K562 (cell line): ENCODE measurements at regions not wholly inside any gene's neighbourhood (a gene's known extent, or its start where the extent isn't known, plus 50 kb on each side); places are given as distances from the start of the nearest gene placed in this dataset.
A peak's percentile ranks its signal among the peaks of the same experiment; 100 is the strongest.

Experiments used
- ATAC-seq: fragments of 200-7000 bp; cut with Tn5 transposase; 3 replicates; pipeline ENCODE4 v1.9.1; 2020; ENCODE audit warnings: moderate library complexity
- BruUV-seq: library from RNA; stranded (reverse); fragments of 400-500 nt; replicated peaks from 2 replicates; lab custom pipeline; 2021; lab: Mats Ljungman, UMichigan
- CTCF ChIA-PET: fragments of 300-600 bp; formaldehyde crosslinking; extraction: SDS; loops from one replicate; lab custom pipeline; 2021; ENCODE audit warnings: low intra/inter-chr PET ratio; lab: Yijun Ruan, JAX
- POLR2A ChIA-PET: fragments of 300-600, 350-650 bp; sonication (Branson Sonifier 250); formaldehyde crosslinking; extraction: SDS; loops from one replicate; lab custom pipeline; 2021; ENCODE audit warnings: antibody characterized with exemption, inconsistent platforms; lab: Yijun Ruan, JAX
- DNase-seq, 4 experiments: peaks; one replicate each; pipeline versions ENCODE4 v3.0.0 to v3.0.0-alpha.2; 2011 to 2018; ENCODE audit warnings: low spot score in 3 of 4, mixed read lengths in 3 of 4; ENCODE audit errors: extremely low read depth in 1 of 4
- FAIRE-seq: peaks from 2 replicates; lab custom pipeline; 2011; peaks lifted over from hg19 to GRCh38; lab: Jason Lieb, UNC
- H2AFZ ChIP-seq: 2 replicates; pipeline ENCODE4 v1.6.0; 2011; ENCODE audit warnings: low read depth, low read length, control low read depth, inconsistent platforms
- H3K27ac ChIP-seq: fragments of 200-600 bp; 3 replicates; pipeline ENCODE4 v1.8.0; 2011; ENCODE audit warnings: low read depth, mild to moderate bottlenecking, control low read depth, inconsistent platforms, low read length, moderate library complexity, mixed read lengths; ENCODE audit errors: extremely low read depth
- H3K27me3 ChIP-seq, 2 experiments: fragments of 300-600 bp in 1 of 2; 2 replicates in 1 of 2; 3 replicates in 1 of 2; pipeline versions ENCODE4 v1.6.0 to v1.8.0; 2011; ENCODE audit warnings: inconsistent platforms in 2 of 2, low read length in 2 of 2, mild to moderate bottlenecking in 1 of 2, mixed read lengths in 1 of 2, moderate library complexity in 1 of 2; ENCODE audit not compliant: control insufficient read depth in 2 of 2, insufficient read depth in 2 of 2
- H3K36me3 ChIP-seq: fragments of 300-600 bp; 3 replicates; pipeline ENCODE4 v1.8.0; 2011; ENCODE audit warnings: mild to moderate bottlenecking, low read length, inconsistent platforms; ENCODE audit not compliant: control insufficient read depth, insufficient read depth
- H3K4me1 ChIP-seq, 2 experiments: fragments of 200-600 bp in 1 of 2; replicated peaks in 1 of 2; 2 replicates in 1 of 2; 3 replicates in 1 of 2; pipeline versions ENCODE4 v1.5.1 to v1.8.0; 2011; ENCODE audit warnings: inconsistent platforms in 2 of 2, low read length in 2 of 2, mild to moderate bottlenecking in 1 of 2, mixed read lengths in 1 of 2, moderate library complexity in 1 of 2; ENCODE audit not compliant: control insufficient read depth in 2 of 2, insufficient read depth in 2 of 2
- H3K4me2 ChIP-seq: 2 replicates; pipeline ENCODE4 v1.6.1; 2011; ENCODE audit warnings: low read length, control low read depth, inconsistent platforms, mixed read lengths; ENCODE audit not compliant: insufficient read depth
- H3K4me3 ChIP-seq: fragments of 200-600 bp; sonication (generic), shearing (Covaris generic); 2 replicates; pipeline ENCODE4 v1.5.1; 2016; ENCODE audit warnings: control low read depth, inconsistent platforms
- H3K79me2 ChIP-seq: fragments of 200-600 bp; 3 replicates; pipeline ENCODE4 v1.8.0; 2011; ENCODE audit warnings: low read length, inconsistent platforms; ENCODE audit not compliant: control insufficient read depth, insufficient read depth
- H3K9ac ChIP-seq, 2 experiments: 2 replicates each; pipeline versions ENCODE4 v1.6.0 to v1.6.1; 2011; ENCODE audit warnings: low read depth in 2 of 2, low read length in 2 of 2, control low read depth in 1 of 2, inconsistent platforms in 1 of 2, mild to moderate bottlenecking in 1 of 2, mixed read lengths in 1 of 2; ENCODE audit not compliant: insufficient read depth in 1 of 2
- H3K9me1 ChIP-seq: one replicate; pipeline ENCODE4 v1.6.0; 2011; ENCODE audit warnings: inconsistent platforms, mild to moderate bottlenecking, low read length, moderate library complexity; ENCODE audit not compliant: control insufficient read depth, insufficient read depth
- H3K9me3 ChIP-seq: replicated peaks from 2 replicates; pipeline ENCODE4 v1.5.1; 2011; ENCODE audit warnings: low read depth, low read length, inconsistent platforms; ENCODE audit not compliant: control insufficient read depth, insufficient read depth
- H4K20me1 ChIP-seq: replicated peaks from 2 replicates; pipeline ENCODE4 v1.6.1; 2011; ENCODE audit warnings: low read length, inconsistent platforms, mixed read lengths; ENCODE audit not compliant: control insufficient read depth, insufficient read depth
- STAT5B ChIP-seq: fragments of 250-450 bp; sonication (Bioruptor Pico); IDR thresholded peaks from 2 replicates; pipeline ENCODE4 v1.8.0; 2021; ENCODE audit warnings: mild to moderate bottlenecking, inconsistent platforms
- ZNF444 ChIP-seq: fragments of 250-450 bp; sonication (Bioruptor Pico); IDR thresholded peaks from 2 replicates; pipeline ENCODE4 v1.4.0; 2020; ENCODE audit warnings: mild to moderate bottlenecking, moderate library complexity
- WGBS: fragments of 100-300 bp; shearing (Covaris generic); methylation state at CpG from one replicate; pipeline ENCODE4 v1.1.6; 2016; ENCODE audit warnings: low coverage, mixed read lengths; ENCODE audit not compliant: insufficient coverage; ENCODE audit errors: missing lambda C conversion rate; 5-methylcytosine and 5-hydroxymethylcytosine counted together
- in situ Hi-C: fragments of 300-500 bp; cut with MboI; formaldehyde crosslinking; loops from 4 replicates; pipeline ENCODE4 v1.15.0; 2018; ENCODE audit warnings: inconsistent platforms, mixed read lengths
- intact Hi-C: fragments of 100-400 bp; cut with micrococcal nuclease; formaldehyde crosslinking; loops from 2 replicates; pipeline ENCODE4 v1.14.2; 2022
- TF ChIP-seq, protein P1 (sequence below): fragments of 450-650 bp; IDR thresholded peaks from 2 replicates; pipeline ENCODE4 v1.6.1; 2016; ENCODE audit warnings: missing biosample characterization, missing genetic modification characterization
- TF ChIP-seq, protein P2 (sequence below): fragments of 450-650 bp; IDR thresholded peaks from 2 replicates; pipeline ENCODE4 v1.6.1; 2016

DNA sequence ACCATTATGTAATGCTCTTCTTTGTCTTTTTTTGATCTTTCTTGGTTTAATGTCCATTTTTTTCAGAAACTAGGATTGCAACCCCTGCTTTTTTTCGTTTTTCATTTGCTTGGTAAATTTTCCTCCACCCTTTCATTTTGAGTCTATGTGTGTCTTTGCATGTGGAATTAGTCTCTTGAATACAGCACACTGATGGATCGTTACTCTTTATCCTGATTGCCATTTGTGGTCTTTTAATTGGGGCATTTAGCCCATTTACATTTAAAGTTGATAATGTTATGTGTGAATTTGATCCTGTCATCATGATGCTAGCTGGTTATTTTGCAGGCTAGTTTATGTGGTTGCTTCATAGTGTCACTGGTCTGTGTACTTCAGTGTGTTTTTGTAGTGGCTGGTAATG, 75.6 kb upstream of the ETV3 start:
- ChIA-PET POLR2A (interaction anchor here (0.8 kb wide), 1 partner anchor 10 kb away, joined by 3 read pairs; no protein-coding TSS in a partner anchor), CTCF (no interaction called here)
- in situ Hi-C loops, result no loop called here
- intact Hi-C loops, result no loop called here
- no peaks in the 10 kb centered on the region for H3K9me3 ChIP-seq
- no peak overlapping the region for H3K4me3 ChIP-seq
- 0% methylated on average over 2 of the region's 2 CpGs for WGBS
- no peaks in the 10 kb centered on the region for H3K36me3 ChIP-seq
- no peaks in the 10 kb centered on the region for H4K20me1 ChIP-seq
- H3K4me1 ChIP-seq, result peaks cover 0 to 8% of the 10 kb centered on the region in 2 experiments; a peak in 2 of 5 replicates
- DNase-seq (no peak), ATAC-seq (no peak), FAIRE-seq (no peak)
- H3K27ac ChIP-seq, result no peak overlapping the region
- peaks cover 0 to 7% of the 10 kb centered on the region in 2 experiments; a peak in 3 of 5 replicates for H3K27me3 ChIP-seq
- H3K9me1 ChIP-seq, result no peaks in the 10 kb centered on the region
- H3K9ac ChIP-seq, result no peak overlapping the region
- TF ChIP-seq, protein P1, sequence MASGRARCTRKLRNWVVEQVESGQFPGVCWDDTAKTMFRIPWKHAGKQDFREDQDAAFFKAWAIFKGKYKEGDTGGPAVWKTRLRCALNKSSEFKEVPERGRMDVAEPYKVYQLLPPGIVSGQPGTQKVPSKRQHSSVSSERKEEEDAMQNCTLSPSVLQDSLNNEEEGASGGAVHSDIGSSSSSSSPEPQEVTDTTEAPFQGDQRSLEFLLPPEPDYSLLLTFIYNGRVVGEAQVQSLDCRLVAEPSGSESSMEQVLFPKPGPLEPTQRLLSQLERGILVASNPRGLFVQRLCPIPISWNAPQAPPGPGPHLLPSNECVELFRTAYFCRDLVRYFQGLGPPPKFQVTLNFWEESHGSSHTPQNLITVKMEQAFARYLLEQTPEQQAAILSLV, result no peak
- no peak overlapping the region for H3K4me2 ChIP-seq
- no peaks in the 10 kb centered on the region for H3K79me2 ChIP-seq
- BruUV-seq, result no TSS peak
- H2AFZ ChIP-seq, result no peak overlapping the region

DNA sequence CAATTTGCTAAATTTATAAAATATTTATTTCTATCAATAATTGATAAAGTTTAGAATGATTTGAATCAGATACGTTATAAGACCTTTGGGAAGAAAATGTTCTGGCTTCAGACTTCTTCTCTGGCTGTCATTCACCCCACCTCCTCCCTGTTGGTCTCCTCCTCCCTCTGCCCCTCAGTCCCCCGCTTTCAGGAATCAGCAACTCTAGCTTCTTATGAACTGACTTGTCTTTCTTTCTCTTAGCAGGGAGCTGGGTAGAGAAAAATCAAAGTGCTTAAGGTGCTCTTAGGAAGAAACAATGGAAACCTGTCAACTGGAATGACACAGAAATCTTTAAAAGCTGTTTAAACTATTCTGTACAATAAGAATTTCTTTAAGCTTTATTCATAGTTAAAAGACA, 71.3 kb upstream of the ETV3 start:
- FAIRE-seq, result no peak
- Histone ChIP-seq H3K9me3 (no peaks in the 10 kb centered on the region), H3K4me2 (no peak overlapping the region), H3K27ac (no peak overlapping the region), H3K9me1 (no peaks in the 10 kb centered on the region), H4K20me1 (no peaks in the 10 kb centered on the region), H2AFZ (no peak overlapping the region), H3K27me3 (no peaks in the 10 kb centered on the region), H3K4me3 (no peak overlapping the region), H3K79me2 (no peaks in the 10 kb centered on the region), H3K4me1 (0 out of 5 replicates have a peak, but pooled peaks cover 0 to 3% of the 10 kb centered on the region in 2 experiments), H3K36me3 (no peaks in the 10 kb centered on the region), H3K9ac (no peak overlapping the region)
- ChIA-PET POLR2A (interaction anchor here (0.6 kb wide), 1 partner anchor 629 kb away, joined by 4 read pairs; no protein-coding TSS in a partner anchor), CTCF (no interaction called here)
- in situ Hi-C loops, result no loop called here
- WGBS, result 7% methylated on average over 2 of the region's 2 CpGs
- no TSS peak for BruUV-seq
- TF ChIP-seq, protein P2, sequence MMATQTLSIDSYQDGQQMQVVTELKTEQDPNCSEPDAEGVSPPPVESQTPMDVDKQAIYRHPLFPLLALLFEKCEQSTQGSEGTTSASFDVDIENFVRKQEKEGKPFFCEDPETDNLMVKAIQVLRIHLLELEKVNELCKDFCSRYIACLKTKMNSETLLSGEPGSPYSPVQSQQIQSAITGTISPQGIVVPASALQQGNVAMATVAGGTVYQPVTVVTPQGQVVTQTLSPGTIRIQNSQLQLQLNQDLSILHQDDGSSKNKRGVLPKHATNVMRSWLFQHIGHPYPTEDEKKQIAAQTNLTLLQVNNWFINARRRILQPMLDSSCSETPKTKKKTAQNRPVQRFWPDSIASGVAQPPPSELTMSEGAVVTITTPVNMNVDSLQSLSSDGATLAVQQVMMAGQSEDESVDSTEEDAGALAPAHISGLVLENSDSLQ, result 0 out of 2 replicates have a peak, but pooled peaks have one; percentile 10
- TF ChIP-seq STAT5B (CRISPR knock-in tag) (no peak), ZNF444 (CRISPR knock-in tag) (no peak)
- intact Hi-C loops, result no loop called here
- DNase-seq, result no peak
- ATAC-seq, result no peak
